IMR-90 (cell line): ENCODE measurements at regions not wholly inside any gene's neighbourhood (a gene's known extent, or its start where the extent isn't known, plus 50 kb on each side); places are given as distances from the start of the nearest gene placed in this dataset.

Experiments
- ATAC-seq: fragments of 200-7000 bp; cut with Tn5 transposase; 2 replicates; pipeline ENCODE4 v1.9.1; 2020; ENCODE audit warnings: low read depth, mild to moderate bottlenecking, moderate library complexity
- BruUV-seq: library from RNA; stranded (reverse); fragments of 400-500 nt; replicated peaks from 2 replicates; lab custom pipeline; 2021; lab: Mats Ljungman, UMichigan
- CTCF ChIA-PET: fragments of 300-600 bp; formaldehyde crosslinking; extraction: SDS; loops from one replicate; lab custom pipeline; 2021; ENCODE audit warnings: antibody characterized with exemption; lab: Yijun Ruan, JAX
- POLR2A ChIA-PET: fragments of 300-600 bp; sonication (Branson Sonifier 250); formaldehyde crosslinking; loops from one replicate; lab custom pipeline; 2022; ENCODE audit warnings: antibody characterized with exemption; ENCODE audit not compliant: unreplicated experiment; lab: Charles Lee
- DNase-seq: peaks from one replicate; pipeline ENCODE4 v3.0.0; 2013
- H2AFZ ChIP-seq: replicated peaks from 2 replicates; pipeline ENCODE3; 2013; ENCODE audit warnings: low read length, mild to moderate bottlenecking; ENCODE audit not compliant: poor library complexity
- H2AK5ac ChIP-seq: 2 replicates; pipeline ENCODE4 v1.6.1; 2013; ENCODE audit warnings: low read depth, low read length, inconsistent platforms
- H2AK9ac ChIP-seq: replicated peaks from 2 replicates; pipeline ENCODE3; 2013; ENCODE audit warnings: mild to moderate bottlenecking, low read depth, low read length, moderate library complexity; ENCODE audit not compliant: poor library complexity
- H2BK120ac ChIP-seq: 2 replicates; pipeline ENCODE4 v1.6.1; 2013; ENCODE audit warnings: low read depth, low read length, inconsistent platforms
- H2BK15ac ChIP-seq: 3 replicates; pipeline ENCODE4 v1.6.1; 2013; ENCODE audit warnings: low read depth, low read length, inconsistent platforms
- H2BK20ac ChIP-seq: 2 replicates; pipeline ENCODE4 v1.6.1; 2013; ENCODE audit warnings: low read depth, mild to moderate bottlenecking, inconsistent platforms, low read length, moderate library complexity
- H2BK5ac ChIP-seq: 2 replicates; pipeline ENCODE4 v1.6.1; 2013; ENCODE audit warnings: mild to moderate bottlenecking, low read depth, low read length, inconsistent platforms; ENCODE audit not compliant: poor library complexity, severe bottlenecking
- H3K14ac ChIP-seq: replicated peaks from 2 replicates; pipeline ENCODE4 v1.6.1; 2013; ENCODE audit warnings: low read depth, low read length, inconsistent platforms
- H3K18ac ChIP-seq: 2 replicates; pipeline ENCODE4 v1.6.1; 2013; ENCODE audit warnings: low read depth, low read length, control low read depth
- H3K23ac ChIP-seq: 2 replicates; pipeline ENCODE4 v1.6.1; 2013; ENCODE audit warnings: low read depth, low read length, inconsistent platforms
- H3K27ac ChIP-seq: 2 replicates; pipeline ENCODE4 v1.5.1; 2013; ENCODE audit warnings: mild to moderate bottlenecking, control low read depth, low read length; ENCODE audit not compliant: insufficient read depth
- H3K27me3 ChIP-seq: 2 replicates; pipeline ENCODE4 v1.6.1; 2013; ENCODE audit warnings: low read length; ENCODE audit not compliant: control insufficient read depth, insufficient read depth
- H3K36me3 ChIP-seq: 2 replicates; pipeline ENCODE4 v1.6.1; 2013; ENCODE audit warnings: low read length, mixed read lengths; ENCODE audit not compliant: control insufficient read depth, insufficient read depth
- H3K4ac ChIP-seq: 2 replicates; pipeline ENCODE4 v1.6.1; 2013; ENCODE audit warnings: low read depth, low read length, inconsistent platforms
- H3K4me1 ChIP-seq: 2 replicates; pipeline ENCODE4 v1.6.1; 2013; ENCODE audit warnings: low read length, mixed read lengths; ENCODE audit not compliant: control insufficient read depth, insufficient read depth
- H3K4me2 ChIP-seq: 2 replicates; pipeline ENCODE4 v1.6.1; 2013; ENCODE audit warnings: low read depth, mild to moderate bottlenecking, control low read depth, low read length, moderate library complexity
- H3K4me3 ChIP-seq: 2 replicates; pipeline ENCODE4 v1.5.1; 2013; ENCODE audit warnings: low read depth, mild to moderate bottlenecking, control low read depth, low read length, moderate library complexity; ENCODE audit not compliant: insufficient read depth
- H3K56ac ChIP-seq: 2 replicates; pipeline ENCODE4 v1.6.1; 2013; ENCODE audit warnings: low read length, inconsistent platforms; ENCODE audit not compliant: insufficient read depth; ENCODE audit errors: extremely low read depth
- H3K79me1 ChIP-seq, 2 experiments: 2 replicates each; pipeline ENCODE4 v1.6.1; 2013; ENCODE audit warnings: low read length in 2 of 2, inconsistent platforms in 1 of 2, low read depth in 1 of 2
- H3K9ac ChIP-seq: 2 replicates; pipeline ENCODE4 v1.6.1; 2013; ENCODE audit warnings: low read depth, low read length, control low read depth
- H3K9me1 ChIP-seq: 2 replicates; pipeline ENCODE4 v1.6.1; 2013; ENCODE audit warnings: low read length, inconsistent platforms; ENCODE audit not compliant: insufficient read depth
- H3K9me3 ChIP-seq: 2 replicates; pipeline ENCODE4 v1.6.1; 2013; ENCODE audit warnings: low read length; ENCODE audit not compliant: control insufficient read depth, insufficient read depth
- H4K20me1 ChIP-seq: 2 replicates; pipeline ENCODE4 v1.6.1; 2013; ENCODE audit warnings: low read length, inconsistent platforms; ENCODE audit not compliant: insufficient read depth
- H4K5ac ChIP-seq: 2 replicates; pipeline ENCODE4 v1.6.1; 2013; ENCODE audit warnings: mild to moderate bottlenecking, low read depth, low read length, control low read depth
- H4K8ac ChIP-seq, 2 experiments: 2 replicates each; pipeline ENCODE4 v1.6.1; 2013; ENCODE audit warnings: low read depth in 2 of 2, low read length in 2 of 2, control low read depth in 1 of 2, inconsistent platforms in 1 of 2
- H4K91ac ChIP-seq: 2 replicates; pipeline ENCODE4 v1.6.1; 2013; ENCODE audit warnings: low read depth, low read length, inconsistent platforms; ENCODE audit not compliant: insufficient read depth
- CEBPB ChIP-seq: IDR thresholded peaks from 2 replicates; pipeline ENCODE4 v1.6.1; 2012; ENCODE audit warnings: low read depth, low read length, improper control_type of control experiment
- ELK1 ChIP-seq: fragments of 150-350 bp; IDR thresholded peaks from 2 replicates; pipeline ENCODE4 v1.6.1; 2016; ENCODE audit warnings: low read depth, mild to moderate bottlenecking, low read length, moderate library complexity, borderline replicate concordance
- FOS ChIP-seq: fragments of 150-350 bp; IDR thresholded peaks from 2 replicates; pipeline ENCODE4 v1.6.1; 2016; ENCODE audit warnings: low read depth, low read length
- MAZ ChIP-seq: IDR thresholded peaks from 2 replicates; pipeline ENCODE4 v1.6.1; 2012; ENCODE audit warnings: low read depth, mild to moderate bottlenecking, low read length, improper control_type of control experiment, moderate library complexity, borderline replicate concordance
- MXI1 ChIP-seq: IDR thresholded peaks from 2 replicates; pipeline ENCODE4 v1.6.1; 2012; ENCODE audit warnings: low read depth, mild to moderate bottlenecking, low read length, moderate library complexity, borderline replicate concordance
- POLR2A ChIP-seq: IDR thresholded peaks from 2 replicates; pipeline ENCODE4 v1.6.1; 2012; ENCODE audit warnings: mild to moderate bottlenecking, low read depth, low read length
- RCOR1 ChIP-seq: IDR thresholded peaks from 2 replicates; pipeline ENCODE4 v1.6.1; 2012; ENCODE audit warnings: mild to moderate bottlenecking, low read length, improper control_type of control experiment; ENCODE audit not compliant: insufficient replicate concordance
- RFX5 ChIP-seq: IDR thresholded peaks from 2 replicates; pipeline ENCODE4 v1.8.0; 2012; ENCODE audit warnings: low read depth, mild to moderate bottlenecking, low read length, moderate library complexity
- WGBS, 2 experiments: methylation state at CpG; one replicate each; pipeline versions ENCODE4 v1.1.5 to v1.1.7; 2013; ENCODE audit warnings: missing lambda C conversion rate in 2 of 2; ENCODE audit not compliant: insufficient read length in 1 of 2; ENCODE audit errors: extremely low coverage in 2 of 2; 5-methylcytosine and 5-hydroxymethylcytosine counted together
- dilution Hi-C: fragments of 300-500 bp; cut with HindIII; formaldehyde crosslinking; loops from one replicate; pipeline ENCODE4 v1.14.3; 2018; ENCODE audit warnings: low sequenced_read_pairs; ENCODE audit not compliant: unreplicated experiment
- in situ Hi-C: fragments of 300-500 bp; cut with MboI; formaldehyde crosslinking; loops from 3 replicates; pipeline ENCODE4 v1.14.3; 2019; ENCODE audit warnings: low sequenced_read_pairs, inconsistent platforms, mixed read lengths
- intact Hi-C: fragments of 100-400 bp; cut with micrococcal nuclease; formaldehyde crosslinking; loops from 2 replicates; pipeline ENCODE4 v1.10.0; 2022

DNA sequence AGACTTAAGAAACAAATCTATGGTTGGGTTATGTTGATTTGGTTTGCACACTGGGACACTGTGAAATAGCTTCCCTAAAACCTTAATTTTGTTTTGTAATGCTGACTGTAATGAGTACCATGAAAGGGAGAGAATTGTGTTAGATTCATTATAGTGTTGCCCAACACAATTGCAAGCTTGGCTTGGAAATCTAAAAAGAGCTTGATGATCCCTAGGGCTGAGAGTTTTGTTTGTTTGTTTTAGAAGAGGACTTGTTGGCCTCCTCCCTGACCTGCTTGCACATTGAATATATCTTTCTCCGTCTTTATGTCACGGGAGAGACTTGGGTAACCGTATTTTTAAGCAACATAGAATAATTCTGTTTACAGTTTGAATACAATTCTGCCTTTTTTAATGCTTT is 410.1 kb downstream of the ARL4A start:
- H3K18ac ChIP-seq: no peak overlapping the region
- dilution Hi-C loops: no loop called here
- no peaks in the 10 kb centered on the region for H4K20me1 ChIP-seq
- no peaks in the 10 kb centered on the region for H3K9me3 ChIP-seq
- ATAC-seq: no peak
- H3K4me2 ChIP-seq: no peak overlapping the region
- H3K4me3 ChIP-seq: no peak overlapping the region
- no peak overlapping the region for H2BK5ac ChIP-seq
- no peak overlapping the region for H4K91ac ChIP-seq
- no peak overlapping the region for H3K27ac ChIP-seq
- no peaks in the 10 kb centered on the region for H3K36me3 ChIP-seq
- H3K23ac ChIP-seq: no peak overlapping the region
- H4K5ac ChIP-seq: no peak overlapping the region
- no TSS peak for BruUV-seq
- no peak overlapping the region for H3K9ac ChIP-seq
- no peak overlapping the region for H3K4ac ChIP-seq
- H2BK15ac ChIP-seq: no peak overlapping the region
- H4K8ac ChIP-seq: no peak overlapping the region
- peaks cover 2% of the 10 kb centered on the region; the same call in 1 of the 2 replicates for H3K4me1 ChIP-seq
- no peak overlapping the region for H2AFZ ChIP-seq
- H3K56ac ChIP-seq: no peak overlapping the region
- no peak overlapping the region for H2AK9ac ChIP-seq
- DNase-seq: no peak
- H2BK20ac ChIP-seq: peak overlapping the region; percentile 66; the same call in 1 of the 2 replicates
- H3K9me1 ChIP-seq: peaks cover 2% of the 10 kb centered on the region; the same call in 1 of the 2 replicates
- no peak overlapping the region for H2BK120ac ChIP-seq
- H3K27me3 ChIP-seq: no peaks in the 10 kb centered on the region
- no peak overlapping the region for H3K14ac ChIP-seq
- ChIA-PET CTCF (no interaction called here), POLR2A (no interaction called here)
- intact Hi-C loops: loop anchor here (10.0 kb wide), 1 partner anchor 143 kb away; no protein-coding TSS in a partner anchor
- H3K79me1 ChIP-seq: no peaks in the 10 kb centered on the region
- TF ChIP-seq MXI1 (no peak), MAZ (no peak), FOS (no peak), RFX5 (no peak), RCOR1 (no peak), ELK1 (no peak), POLR2A (no peak), CEBPB (0 out of 2 replicates have a peak, but pooled peaks have one; percentile 2)
- in situ Hi-C loops: no loop called here
- no CpG with 5 or more reads among the region's 3 CpGs for WGBS, 2 experiments
- H2AK5ac ChIP-seq: no peak overlapping the region
